ENCODE measurements at regions not wholly inside any gene's neighbourhood (a gene's known extent, or its start where the extent isn't known, plus 50 kb on each side); places are given as distances from the start of the nearest gene placed in this dataset.

- no peak overlapping the region for H3K27ac ChIP-seq (ENCODE audit: insufficient read depth, low read length)
- no peak overlapping the region for H2BK5ac ChIP-seq (ENCODE audit: low read depth, low read length, poor library complexity, severe bottlenecking)
- no peaks in the 10 kb centered on the region for H3K36me3 ChIP-seq (ENCODE audit: control insufficient read depth, insufficient read depth, low read length)
- no peaks in the 10 kb centered on the region for H3K9me1 ChIP-seq (ENCODE audit: insufficient read depth, low read length)
- intact Hi-C loops (cut with micrococcal nuclease) = no loop called here
- no peak overlapping the region for H2BK120ac ChIP-seq (ENCODE audit: low read depth, low read length)
- no peaks in the 10 kb centered on the region for H4K20me1 ChIP-seq (ENCODE audit: insufficient read depth, low read length)
- no peak overlapping the region for H4K5ac ChIP-seq (ENCODE audit: low read depth, low read length)
- no peak overlapping the region for H4K8ac ChIP-seq (ENCODE audit: low read depth in 2 of 2, low read length in 2 of 2)
- no peak overlapping the region; the same call in 1 of the 2 replicates for H2AK5ac ChIP-seq (ENCODE audit: low read depth, low read length)
- H2BK20ac ChIP-seq (ENCODE audit: low read depth, low read length) = no peak overlapping the region
- H3K79me1 ChIP-seq (ENCODE audit: low read depth in 1 of 2, low read length in 2 of 2) = no peaks in the 10 kb centered on the region
- no peak for DNase-seq
- H2AK9ac ChIP-seq (replicated peaks; ENCODE audit: low read depth, low read length, poor library complexity) = no peak overlapping the region
- H3K9me3 ChIP-seq (ENCODE audit: control insufficient read depth, insufficient read depth, low read length) = no peaks in the 10 kb centered on the region
- ATAC-seq (ENCODE audit: low read depth) = no peak
- H3K4me2 ChIP-seq (ENCODE audit: low read depth, low read length) = no peak overlapping the region
- H3K23ac ChIP-seq (ENCODE audit: low read depth, low read length) = no peak overlapping the region
- no peak overlapping the region for H2AFZ ChIP-seq (replicated peaks; ENCODE audit: low read length, poor library complexity)
- H3K14ac ChIP-seq (replicated peaks; ENCODE audit: low read depth, low read length) = no peak overlapping the region
- no peak overlapping the region for H3K56ac ChIP-seq (ENCODE audit: extremely low read depth, insufficient read depth, low read length)
- in situ Hi-C loops (cut with MboI; ENCODE audit: low sequenced_read_pairs) = no loop called here
- TF ChIP-seq SMC3 (IDR thresholded peaks at IDR 0.05; ENCODE audit: low read depth, low read length) (no peak), USF2 (IDR thresholded peaks at IDR 0.05; ENCODE audit: low read depth, low read length) (no peak), MAZ (IDR thresholded peaks at IDR 0.05; ENCODE audit: borderline replicate concordance, low read depth, low read length) (no peak), BHLHE40 (IDR thresholded peaks at IDR 0.05; ENCODE audit: low read depth, low read length) (no peak), ELK1 (IDR thresholded peaks at IDR 0.05; ENCODE audit: borderline replicate concordance, low read depth, low read length) (no peak), RAD21 (IDR thresholded peaks at IDR 0.05; ENCODE audit: low read length) (no peak), RCOR1 (IDR thresholded peaks at IDR 0.05; ENCODE audit: insufficient replicate concordance, low read length) (no peak), MXI1 (IDR thresholded peaks at IDR 0.05; ENCODE audit: borderline replicate concordance, low read depth, low read length) (no peak), RFX5 (IDR thresholded peaks at IDR 0.05; ENCODE audit: low read depth, low read length) (no peak)
- POLR2A ChIA-PET (ENCODE audit: unreplicated experiment) = no interaction called here
- no TSS peak for BruUV-seq (replicated peaks)
- no peak overlapping the region for H3K4ac ChIP-seq (ENCODE audit: low read depth, low read length)
- no peak overlapping the region for H3K18ac ChIP-seq (ENCODE audit: low read depth, low read length)
- dilution Hi-C loops (cut with HindIII; ENCODE audit: low sequenced_read_pairs, unreplicated experiment) = no loop called here
- no peak overlapping the region for H2BK15ac ChIP-seq (ENCODE audit: low read depth, low read length)
- peaks cover 2% of the 10 kb centered on the region for H3K4me1 ChIP-seq (ENCODE audit: control insufficient read depth, insufficient read depth, low read length)
- H3K9ac ChIP-seq (ENCODE audit: low read depth, low read length) = no peak overlapping the region
- WGBS, 2 experiments (ENCODE audit: extremely low coverage in 2 of 2, insufficient read length in 1 of 2) = no CpG with 5 or more reads among the region's 1 CpG
- H4K91ac ChIP-seq (ENCODE audit: insufficient read depth, low read depth, low read length) = no peak overlapping the region
- CTCF ChIA-PET = no interaction called here
- no peaks in the 10 kb centered on the region for H3K27me3 ChIP-seq (ENCODE audit: control insufficient read depth, insufficient read depth, low read length)
- no peak overlapping the region for H3K4me3 ChIP-seq (ENCODE audit: insufficient read depth, low read depth, low read length)
Observed at GRCh38 chr13:50159607-50160006, 144.4 kb downstream of the KCNRG start.
